GM23338 (cell line): ENCODE measurements at regions not wholly inside any gene's neighbourhood (a gene's known extent, or its start where the extent isn't known, plus 50 kb on each side); places are given as distances from the start of the nearest gene placed in this dataset.

Experiments used
- ATAC-seq: fragments of 200-7000 bp; cut with Tn5 transposase; 3 replicates; pipeline ENCODE4 v1.9.1; 2020
- DNase-seq: peaks from one replicate; pipeline ENCODE4 v3.0.0-alpha.2; 2015; ENCODE audit warnings: low spot score
- H2AFZ ChIP-seq: fragments of 200-600 bp; sonication (generic); 2 replicates; pipeline ENCODE4 v1.8.0; 2016; ENCODE audit warnings: antibody characterized with exemption, mild to moderate bottlenecking, moderate library complexity
- H3F3A ChIP-seq: fragments of 200-600 bp; sonication (generic); replicated peaks from 2 replicates; pipeline ENCODE4 v1.8.0; 2017; ENCODE audit warnings: antibody characterized with exemption, mixed run types, low read depth
- H3K27ac ChIP-seq: fragments of 200-600 bp; sonication (generic); 2 replicates; pipeline ENCODE4 v1.6.1; 2016; ENCODE audit warnings: low read depth
- H3K27me3 ChIP-seq: fragments of 200-600 bp; sonication (generic); 2 replicates; pipeline ENCODE4 v1.8.0; 2016; ENCODE audit warnings: mild to moderate bottlenecking, mixed run types, moderate library complexity; ENCODE audit not compliant: insufficient read depth
- H3K36me3 ChIP-seq: fragments of 200-600 bp; sonication (generic); 2 replicates; pipeline ENCODE4 v1.8.0; 2016; ENCODE audit warnings: mild to moderate bottlenecking; ENCODE audit not compliant: insufficient read depth
- H3K4me1 ChIP-seq: fragments of 200-600 bp; sonication (generic); 2 replicates; pipeline ENCODE4 v1.8.0; 2016; ENCODE audit warnings: mild to moderate bottlenecking, moderate library complexity; ENCODE audit not compliant: insufficient read depth
- H3K4me2 ChIP-seq: fragments of 200-600 bp; sonication (generic); 2 replicates; pipeline ENCODE4 v1.7.1; 2017; ENCODE audit warnings: mixed run types
- H3K4me3 ChIP-seq: fragments of 200-600 bp; sonication (generic); 2 replicates; pipeline ENCODE4 v1.6.1; 2016; ENCODE audit warnings: mixed run types
- H3K79me2 ChIP-seq: fragments of 200-600 bp; sonication (generic); replicated peaks from 2 replicates; pipeline ENCODE4 v1.8.0; 2017; ENCODE audit warnings: mild to moderate bottlenecking; ENCODE audit not compliant: insufficient read depth
- H3K9me2 ChIP-seq: fragments of 200-600 bp; sonication (generic); 2 replicates; pipeline ENCODE4 v1.8.0; 2017; ENCODE audit not compliant: insufficient read depth
- H4K20me1 ChIP-seq: fragments of 200-600 bp; sonication (generic); replicated peaks from 2 replicates; pipeline ENCODE4 v1.8.0; 2017; ENCODE audit warnings: mild to moderate bottlenecking; ENCODE audit not compliant: insufficient read depth
- H3K27ac Mint-ChIP-seq: 2 replicates; pipeline ENCODE4 v1.8.0; 2020; ENCODE audit warnings: inconsistent platforms, mild to moderate bottlenecking, moderate library complexity, mixed read lengths
- H3K27me3 Mint-ChIP-seq: 3 replicates; pipeline ENCODE4 v1.8.0; 2022; ENCODE audit warnings: low read depth, mild to moderate bottlenecking, moderate library complexity, mixed read lengths, inconsistent platforms; ENCODE audit not compliant: insufficient read depth, poor library complexity
- H3K36me3 Mint-ChIP-seq: 3 replicates; pipeline ENCODE4 v1.8.0; 2021; ENCODE audit warnings: low read depth, mild to moderate bottlenecking, inconsistent platforms, moderate library complexity, mixed read lengths
- H3K4me1 Mint-ChIP-seq: 3 replicates; pipeline ENCODE4 v1.8.0; 2020; ENCODE audit warnings: mild to moderate bottlenecking, inconsistent platforms, mixed read lengths
- H3K4me3 Mint-ChIP-seq: 3 replicates; pipeline ENCODE4 v1.8.0; 2021; ENCODE audit warnings: moderate library complexity, mild to moderate bottlenecking, inconsistent platforms, mixed read lengths
- H3K9me3 Mint-ChIP-seq: 3 replicates; pipeline ENCODE4 v1.8.0; 2020; ENCODE audit warnings: moderate library complexity, mild to moderate bottlenecking, inconsistent platforms, mixed read lengths
- CREB1 ChIP-seq: fragments of 250-450 bp; sonication (Bioruptor Pico); IDR thresholded peaks from 2 replicates; pipeline ENCODE4 v1.5.0; 2020; ENCODE audit warnings: low read depth, mild to moderate bottlenecking, moderate library complexity
- EZH2phosphoT487 ChIP-seq: fragments of 200-600 bp; sonication (generic); IDR thresholded peaks from one replicate; pipeline ENCODE4 v1.8.1; 2018; ENCODE audit warnings: antibody characterized with exemption; ENCODE audit not compliant: unreplicated experiment
- STAT1 ChIP-seq: IDR thresholded peaks from one replicate; pipeline ENCODE4 v1.6.1; 2016; ENCODE audit warnings: antibody characterized with exemption; ENCODE audit not compliant: unreplicated experiment
- ZNF331 ChIP-seq: fragments of 250-450 bp; sonication (Bioruptor Pico); IDR thresholded peaks from 2 replicates; pipeline ENCODE4 v1.5.0; 2020; ENCODE audit warnings: low read depth, mild to moderate bottlenecking, moderate library complexity
- TF ChIP-seq, protein P1 (sequence below): fragments of 250-450 bp; sonication (Bioruptor Pico); IDR thresholded peaks from 2 replicates; pipeline ENCODE4 v1.5.0; 2020; ENCODE audit warnings: mild to moderate bottlenecking, moderate library complexity
- TF ChIP-seq, protein P2 (sequence below): IDR thresholded peaks from 2 replicates; pipeline ENCODE4 v1.6.1; 2016; ENCODE audit warnings: antibody characterized with exemption
- TF ChIP-seq, protein P3 (sequence below), 2 experiments: fragments of 200-600 bp in 1 of 2; sonication (generic) in 1 of 2; conservative IDR thresholded peaks; 2 replicates each; pipeline versions ENCODE4 v1.5.1 to v1.6.1; 2016 to 2017; ENCODE audit warnings: antibody characterized with exemption in 2 of 2, low read depth in 2 of 2, mild to moderate bottlenecking in 2 of 2, moderate library complexity in 1 of 2

DNA sequence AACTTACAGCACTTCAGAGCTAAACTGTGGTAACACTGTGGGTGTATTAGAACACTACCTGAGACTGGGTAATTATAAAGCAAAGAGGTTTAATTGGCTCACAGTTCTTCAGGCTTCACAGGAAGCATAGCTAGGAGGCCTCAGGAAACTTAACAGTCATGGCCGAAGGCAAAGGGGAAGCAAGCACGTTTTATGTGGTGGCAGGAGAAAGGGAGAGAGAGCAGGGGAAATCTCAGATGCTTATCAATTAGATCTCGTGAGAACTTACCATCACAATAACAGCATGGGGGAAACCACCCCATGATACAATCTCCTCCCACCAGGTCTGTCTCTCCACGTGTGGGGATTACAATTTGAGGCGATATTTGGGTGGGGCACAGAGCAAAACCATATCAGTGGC, 512.6 kb downstream of the RERGL start:
- ATAC-seq (no peak; the same call in 2 of the 3 replicates), DNase-seq (peak; percentile 8)
- H3K4me3 Mint-ChIP-seq: no peak overlapping the region
- Histone ChIP-seq H3K36me3 (no peaks in the 10 kb centered on the region), H3K79me2 (no peaks in the 10 kb centered on the region), H3K4me1 (peaks cover 8% of the 10 kb centered on the region; the same call in 1 of the 2 replicates), H2AFZ (peak overlapping the region; percentile 60), H3K9me2 (no peaks in the 10 kb centered on the region), H3K27me3 (no peaks in the 10 kb centered on the region), H4K20me1 (no peaks in the 10 kb centered on the region), H3K4me3 (no peak overlapping the region), H3K27ac (no peak overlapping the region), H3K4me2 (no peak overlapping the region), H3F3A (no peaks in the 10 kb centered on the region)
- H3K36me3 Mint-ChIP-seq: no peaks in the 10 kb centered on the region
- H3K4me1 Mint-ChIP-seq: peaks cover 28% of the 10 kb centered on the region; the same call in 2 of the 3 replicates
- H3K27me3 Mint-ChIP-seq: no peaks in the 10 kb centered on the region
- TF ChIP-seq, protein P1, sequence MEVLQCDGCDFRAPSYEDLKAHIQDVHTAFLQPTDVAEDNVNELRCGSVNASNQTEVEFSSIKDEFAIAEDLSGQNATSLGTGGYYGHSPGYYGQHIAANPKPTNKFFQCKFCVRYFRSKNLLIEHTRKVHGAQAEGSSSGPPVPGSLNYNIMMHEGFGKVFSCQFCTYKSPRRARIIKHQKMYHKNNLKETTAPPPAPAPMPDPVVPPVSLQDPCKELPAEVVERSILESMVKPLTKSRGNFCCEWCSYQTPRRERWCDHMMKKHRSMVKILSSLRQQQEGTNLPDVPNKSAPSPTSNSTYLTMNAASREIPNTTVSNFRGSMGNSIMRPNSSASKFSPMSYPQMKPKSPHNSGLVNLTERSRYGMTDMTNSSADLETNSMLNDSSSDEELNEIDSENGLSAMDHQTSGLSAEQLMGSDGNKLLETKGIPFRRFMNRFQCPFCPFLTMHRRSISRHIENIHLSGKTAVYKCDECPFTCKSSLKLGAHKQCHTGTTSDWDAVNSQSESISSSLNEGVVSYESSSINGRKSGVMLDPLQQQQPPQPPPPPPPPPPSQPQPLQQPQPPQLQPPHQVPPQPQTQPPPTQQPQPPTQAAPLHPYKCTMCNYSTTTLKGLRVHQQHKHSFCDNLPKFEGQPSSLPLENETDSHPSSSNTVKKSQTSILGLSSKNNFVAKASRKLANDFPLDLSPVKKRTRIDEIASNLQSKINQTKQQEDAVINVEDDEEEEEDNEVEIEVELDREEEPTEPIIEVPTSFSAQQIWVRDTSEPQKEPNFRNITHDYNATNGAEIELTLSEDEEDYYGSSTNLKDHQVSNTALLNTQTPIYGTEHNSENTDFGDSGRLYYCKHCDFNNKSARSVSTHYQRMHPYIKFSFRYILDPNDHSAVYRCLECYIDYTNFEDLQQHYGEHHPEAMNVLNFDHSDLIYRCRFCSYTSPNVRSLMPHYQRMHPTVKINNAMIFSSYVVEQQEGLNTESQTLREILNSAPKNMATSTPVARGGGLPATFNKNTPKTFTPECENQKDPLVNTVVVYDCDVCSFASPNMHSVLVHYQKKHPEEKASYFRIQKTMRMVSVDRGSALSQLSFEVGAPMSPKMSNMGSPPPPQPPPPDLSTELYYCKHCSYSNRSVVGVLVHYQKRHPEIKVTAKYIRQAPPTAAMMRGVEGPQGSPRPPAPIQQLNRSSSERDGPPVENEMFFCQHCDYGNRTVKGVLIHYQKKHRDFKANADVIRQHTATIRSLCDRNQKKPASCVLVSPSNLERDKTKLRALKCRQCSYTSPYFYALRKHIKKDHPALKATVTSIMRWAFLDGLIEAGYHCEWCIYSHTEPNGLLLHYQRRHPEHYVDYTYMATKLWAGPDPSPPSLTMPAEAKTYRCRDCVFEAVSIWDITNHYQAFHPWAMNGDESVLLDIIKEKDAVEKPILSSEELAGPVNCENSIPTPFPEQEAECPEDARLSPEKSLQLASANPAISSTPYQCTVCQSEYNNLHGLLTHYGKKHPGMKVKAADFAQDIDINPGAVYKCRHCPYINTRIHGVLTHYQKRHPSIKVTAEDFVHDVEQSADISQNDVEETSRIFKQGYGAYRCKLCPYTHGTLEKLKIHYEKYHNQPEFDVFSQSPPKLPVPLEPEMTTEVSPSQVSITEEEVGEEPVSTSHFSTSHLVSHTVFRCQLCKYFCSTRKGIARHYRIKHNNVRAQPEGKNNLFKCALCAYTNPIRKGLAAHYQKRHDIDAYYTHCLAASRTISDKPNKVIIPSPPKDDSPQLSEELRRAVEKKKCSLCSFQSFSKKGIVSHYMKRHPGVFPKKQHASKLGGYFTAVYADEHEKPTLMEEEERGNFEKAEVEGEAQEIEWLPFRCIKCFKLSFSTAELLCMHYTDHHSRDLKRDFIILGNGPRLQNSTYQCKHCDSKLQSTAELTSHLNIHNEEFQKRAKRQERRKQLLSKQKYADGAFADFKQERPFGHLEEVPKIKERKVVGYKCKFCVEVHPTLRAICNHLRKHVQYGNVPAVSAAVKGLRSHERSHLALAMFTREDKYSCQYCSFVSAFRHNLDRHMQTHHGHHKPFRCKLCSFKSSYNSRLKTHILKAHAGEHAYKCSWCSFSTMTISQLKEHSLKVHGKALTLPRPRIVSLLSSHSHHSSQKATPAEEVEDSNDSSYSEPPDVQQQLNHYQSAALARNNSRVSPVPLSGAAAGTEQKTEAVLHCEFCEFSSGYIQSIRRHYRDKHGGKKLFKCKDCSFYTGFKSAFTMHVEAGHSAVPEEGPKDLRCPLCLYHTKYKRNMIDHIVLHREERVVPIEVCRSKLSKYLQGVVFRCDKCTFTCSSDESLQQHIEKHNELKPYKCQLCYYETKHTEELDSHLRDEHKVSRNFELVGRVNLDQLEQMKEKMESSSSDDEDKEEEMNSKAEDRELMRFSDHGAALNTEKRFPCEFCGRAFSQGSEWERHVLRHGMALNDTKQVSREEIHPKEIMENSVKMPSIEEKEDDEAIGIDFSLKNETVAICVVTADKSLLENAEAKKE (CRISPR knock-in tag): no peak
- TF ChIP-seq EZH2phosphoT487 (no peak), CREB1 (CRISPR knock-in tag) (no peak)
- TF ChIP-seq, protein P2, sequence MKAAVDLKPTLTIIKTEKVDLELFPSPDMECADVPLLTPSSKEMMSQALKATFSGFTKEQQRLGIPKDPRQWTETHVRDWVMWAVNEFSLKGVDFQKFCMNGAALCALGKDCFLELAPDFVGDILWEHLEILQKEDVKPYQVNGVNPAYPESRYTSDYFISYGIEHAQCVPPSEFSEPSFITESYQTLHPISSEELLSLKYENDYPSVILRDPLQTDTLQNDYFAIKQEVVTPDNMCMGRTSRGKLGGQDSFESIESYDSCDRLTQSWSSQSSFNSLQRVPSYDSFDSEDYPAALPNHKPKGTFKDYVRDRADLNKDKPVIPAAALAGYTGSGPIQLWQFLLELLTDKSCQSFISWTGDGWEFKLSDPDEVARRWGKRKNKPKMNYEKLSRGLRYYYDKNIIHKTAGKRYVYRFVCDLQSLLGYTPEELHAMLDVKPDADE: no peak
- H3K9me3 Mint-ChIP-seq: no peaks in the 10 kb centered on the region
- no peak overlapping the region for H3K27ac Mint-ChIP-seq

DNA sequence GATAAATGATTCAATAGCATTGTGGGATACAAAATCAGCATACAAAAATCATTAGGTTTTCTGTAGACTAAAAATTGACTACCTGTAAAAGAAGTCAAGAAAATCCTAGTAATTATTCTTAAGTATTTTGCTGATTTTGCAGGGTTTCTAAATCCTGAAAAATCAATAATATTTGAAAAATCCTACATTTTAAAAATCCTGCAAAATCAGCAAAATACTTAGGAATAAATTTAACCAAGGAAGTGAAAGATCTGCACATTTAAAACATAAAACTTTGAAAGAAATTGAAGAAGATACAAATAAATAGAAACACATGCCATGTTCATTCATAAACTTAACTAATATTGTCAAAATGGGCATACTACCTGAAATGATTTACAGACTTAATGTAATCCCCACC, 517.7 kb downstream of the RERGL start:
- H3K27ac Mint-ChIP-seq: no peak overlapping the region
- H4K20me1 ChIP-seq: no peaks in the 10 kb centered on the region
- H3K4me3 ChIP-seq: no peak overlapping the region
- no peaks in the 10 kb centered on the region for H3K4me1 ChIP-seq
- H3K27ac ChIP-seq: no peak overlapping the region
- no peaks in the 10 kb centered on the region for H3K36me3 ChIP-seq
- H3F3A ChIP-seq: no peaks in the 10 kb centered on the region
- no peaks in the 10 kb centered on the region for H3K9me3 Mint-ChIP-seq
- no peaks in the 10 kb centered on the region for H3K9me2 ChIP-seq
- H3K4me3 Mint-ChIP-seq: no peak overlapping the region
- ATAC-seq: no peak
- no peaks in the 10 kb centered on the region for H3K27me3 Mint-ChIP-seq
- H3K4me1 Mint-ChIP-seq: peaks cover 10% of the 10 kb centered on the region; the same call in 2 of the 3 replicates
- H3K79me2 ChIP-seq: no peaks in the 10 kb centered on the region
- DNase-seq: no peak
- no peak overlapping the region for H2AFZ ChIP-seq
- no peaks in the 10 kb centered on the region for H3K27me3 ChIP-seq
- H3K4me2 ChIP-seq: no peak overlapping the region
- H3K36me3 Mint-ChIP-seq: no peaks in the 10 kb centered on the region
- TF ChIP-seq ZNF331 (CRISPR knock-in tag) (no peak), STAT1 (no peak)
- TF ChIP-seq, protein P3, sequence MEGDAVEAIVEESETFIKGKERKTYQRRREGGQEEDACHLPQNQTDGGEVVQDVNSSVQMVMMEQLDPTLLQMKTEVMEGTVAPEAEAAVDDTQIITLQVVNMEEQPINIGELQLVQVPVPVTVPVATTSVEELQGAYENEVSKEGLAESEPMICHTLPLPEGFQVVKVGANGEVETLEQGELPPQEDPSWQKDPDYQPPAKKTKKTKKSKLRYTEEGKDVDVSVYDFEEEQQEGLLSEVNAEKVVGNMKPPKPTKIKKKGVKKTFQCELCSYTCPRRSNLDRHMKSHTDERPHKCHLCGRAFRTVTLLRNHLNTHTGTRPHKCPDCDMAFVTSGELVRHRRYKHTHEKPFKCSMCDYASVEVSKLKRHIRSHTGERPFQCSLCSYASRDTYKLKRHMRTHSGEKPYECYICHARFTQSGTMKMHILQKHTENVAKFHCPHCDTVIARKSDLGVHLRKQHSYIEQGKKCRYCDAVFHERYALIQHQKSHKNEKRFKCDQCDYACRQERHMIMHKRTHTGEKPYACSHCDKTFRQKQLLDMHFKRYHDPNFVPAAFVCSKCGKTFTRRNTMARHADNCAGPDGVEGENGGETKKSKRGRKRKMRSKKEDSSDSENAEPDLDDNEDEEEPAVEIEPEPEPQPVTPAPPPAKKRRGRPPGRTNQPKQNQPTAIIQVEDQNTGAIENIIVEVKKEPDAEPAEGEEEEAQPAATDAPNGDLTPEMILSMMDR (conservative IDR thresholded peaks at IDR 0.05; ENCODE audit: low read depth in 2 of 2): no peak
